Right atrium auricular region (tissue), 2 donors: ENCODE measurements at regions not wholly inside any gene's neighbourhood (a gene's known extent, or its start where the extent isn't known, plus 50 kb on each side); places are given as distances from the start of the nearest gene placed in this dataset.

Experiments
- DNase-seq: peaks from one replicate; pipeline ENCODE4 v3.0.0-alpha.2; 2019; ENCODE audit warnings: low spot score
- H3K27ac ChIP-seq, 2 donors: fragments of 200-600 bp; sonication (generic); 1 replicate in 1 of 2; 2 replicates in 1 of 2; pipeline ENCODE4 v1.5.1; 2016 to 2019
- H3K27me3 ChIP-seq, 2 donors: fragments of 200-600 bp; sonication (generic); one replicate each; pipeline versions ENCODE4 v1.5.1 to v1.6.0; 2017 to 2019
- H3K36me3 ChIP-seq: fragments of 200-600 bp; sonication (generic); one replicate; pipeline ENCODE4 v1.5.1; 2016
- H3K4me1 ChIP-seq, 2 donors: fragments of 200-600 bp; sonication (generic); one replicate each; pipeline versions ENCODE4 v1.5.1 to v1.6.0; 2017 to 2019
- H3K4me3 ChIP-seq, 2 donors: fragments of 200-600 bp; sonication (generic); 1 replicate in 1 of 2; 2 replicates in 1 of 2; pipeline ENCODE4 v1.5.1; 2017 to 2019; ENCODE audit warnings: mild to moderate bottlenecking in 1 of 2, moderate library complexity in 1 of 2
- H3K9me3 ChIP-seq, 2 donors: fragments of 200-600 bp; sonication (generic); one replicate each; pipeline ENCODE4 v1.5.1; 2019
- CTCF ChIP-seq, 2 donors: fragments of 200-600 bp; sonication (generic); IDR thresholded peaks; one replicate each; pipeline ENCODE4 v1.5.1; 2019; ENCODE audit warnings: antibody characterized with exemption in 2 of 2

DNA sequence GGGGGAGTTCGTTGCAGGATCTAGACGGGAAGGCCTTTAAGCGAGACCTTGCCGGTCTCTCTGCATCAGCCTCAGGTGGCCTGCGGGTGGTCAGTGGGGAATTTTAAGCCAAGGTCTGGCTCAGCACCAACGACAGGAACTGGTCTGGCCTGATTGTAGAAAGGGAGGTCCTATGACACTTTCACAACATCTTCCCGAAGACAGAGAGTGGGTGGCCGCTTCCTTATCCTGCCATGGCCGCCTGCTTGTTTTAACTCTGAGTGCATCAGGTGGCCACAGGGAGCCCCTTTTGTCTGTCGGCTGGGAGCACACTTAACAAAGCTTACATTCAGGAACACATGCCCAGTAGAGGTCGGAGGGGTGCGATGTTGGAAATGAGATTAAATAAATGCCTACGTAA is 363.7 kb upstream of the MYT1L start:
- Histone ChIP-seq H3K4me3 (no peak overlapping the region), H3K27ac (no peak overlapping the region), H3K4me1 (no peaks in the 10 kb centered on the region), H3K9me3 (no peaks in the 10 kb centered on the region), H3K27me3 (no peaks in the 10 kb centered on the region), H3K36me3 (no peaks in the 10 kb centered on the region)
- TF ChIP-seq CTCF (IDR thresholded peaks at IDR 0.05) = no peak
- no peak for DNase-seq

DNA sequence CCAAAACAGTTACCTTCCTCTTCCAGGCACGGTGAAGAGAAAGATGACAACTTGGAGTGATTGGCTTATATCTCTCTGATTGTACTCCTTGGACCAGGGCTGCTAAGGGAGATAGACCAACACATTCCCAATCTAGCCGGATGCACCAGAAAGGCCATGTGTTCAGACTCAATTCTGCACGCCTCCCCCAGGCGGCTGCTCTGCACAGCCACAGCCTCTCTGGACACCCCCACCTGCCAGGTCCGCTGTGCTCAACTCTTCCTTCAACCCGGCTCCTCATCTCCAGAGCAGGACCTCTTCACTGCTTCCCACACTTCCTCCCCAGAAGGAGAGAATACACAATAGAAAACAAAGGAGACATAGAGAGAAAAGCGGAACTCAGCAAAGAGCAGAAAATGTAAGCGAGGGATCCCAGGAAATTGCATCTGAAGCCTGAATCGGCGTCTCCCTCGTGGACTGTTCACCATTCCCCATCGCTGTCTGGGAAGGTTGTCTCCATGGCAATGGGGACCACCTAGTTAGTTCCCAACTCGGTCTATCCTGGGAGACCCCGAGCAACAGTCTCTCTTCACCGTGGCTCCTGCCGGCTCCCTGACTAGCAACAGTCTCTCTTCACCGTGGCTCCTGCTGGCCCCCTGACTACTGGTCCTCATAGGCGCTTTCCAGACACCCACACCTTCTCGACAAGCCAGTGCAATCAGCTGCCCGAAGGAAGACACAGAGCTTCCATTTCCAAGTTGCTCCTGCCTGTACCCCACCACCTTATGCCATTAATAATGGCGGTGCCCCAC is 361.7 kb upstream of the MYT1L start:
- Histone ChIP-seq H3K4me1 (no peaks in the 10 kb centered on the region), H3K9me3 (no peaks in the 10 kb centered on the region), H3K4me3 (no peak overlapping the region), H3K27me3 (no peaks in the 10 kb centered on the region), H3K27ac (no peak overlapping the region), H3K36me3 (no peaks in the 10 kb centered on the region)
- DNase-seq = no peak
- no peak for TF ChIP-seq CTCF (IDR thresholded peaks at IDR 0.05)

DNA sequence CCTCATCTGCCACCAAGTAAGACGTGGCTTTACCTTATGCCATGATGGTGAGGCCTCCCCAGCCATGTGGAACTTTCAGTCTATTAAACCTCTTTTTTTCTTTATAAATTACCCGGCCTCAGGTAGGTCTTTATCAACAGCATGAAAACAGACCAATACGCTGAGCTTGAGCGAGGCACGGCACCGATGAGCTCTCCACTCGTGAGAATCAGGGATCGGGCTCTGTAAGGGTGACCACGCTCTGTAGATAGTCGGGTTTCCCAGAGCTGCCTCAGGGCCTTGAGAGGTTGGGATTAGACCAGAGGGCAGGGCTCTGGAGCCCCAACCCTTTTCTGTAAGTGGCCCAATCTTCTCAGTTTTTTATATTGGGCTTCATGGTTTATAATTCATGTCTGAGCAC is 360.3 kb upstream of the MYT1L start:
- Histone ChIP-seq H3K9me3 (no peaks in the 10 kb centered on the region), H3K4me1 (no peaks in the 10 kb centered on the region), H3K36me3 (no peaks in the 10 kb centered on the region), H3K27me3 (no peaks in the 10 kb centered on the region), H3K27ac (no peak overlapping the region), H3K4me3 (no peak overlapping the region)
- no peak for TF ChIP-seq CTCF (IDR thresholded peaks at IDR 0.05)
- DNase-seq = no peak

GRCh38 chr2:2690985-2691384 is 359.9 kb upstream of the MYT1L start:
- H3K9me3 ChIP-seq = no peaks in the 10 kb centered on the region
- no peak for DNase-seq
- no peak overlapping the region for H3K4me3 ChIP-seq
- H3K27me3 ChIP-seq = no peaks in the 10 kb centered on the region
- H3K27ac ChIP-seq = no peak overlapping the region
- H3K4me1 ChIP-seq = no peaks in the 10 kb centered on the region
- TF ChIP-seq CTCF (IDR thresholded peaks at IDR 0.05) = no peak
- H3K36me3 ChIP-seq = no peaks in the 10 kb centered on the region

GRCh38 chr2:2689306-2689705 is 358.2 kb upstream of the MYT1L start:
- no peak for DNase-seq
- no peaks in the 10 kb centered on the region for H3K4me1 ChIP-seq
- TF ChIP-seq CTCF (IDR thresholded peaks at IDR 0.05) = no peak
- H3K36me3 ChIP-seq = no peaks in the 10 kb centered on the region
- H3K4me3 ChIP-seq = no peak overlapping the region
- no peaks in the 10 kb centered on the region for H3K9me3 ChIP-seq
- no peak overlapping the region for H3K27ac ChIP-seq
- no peaks in the 10 kb centered on the region for H3K27me3 ChIP-seq

DNA sequence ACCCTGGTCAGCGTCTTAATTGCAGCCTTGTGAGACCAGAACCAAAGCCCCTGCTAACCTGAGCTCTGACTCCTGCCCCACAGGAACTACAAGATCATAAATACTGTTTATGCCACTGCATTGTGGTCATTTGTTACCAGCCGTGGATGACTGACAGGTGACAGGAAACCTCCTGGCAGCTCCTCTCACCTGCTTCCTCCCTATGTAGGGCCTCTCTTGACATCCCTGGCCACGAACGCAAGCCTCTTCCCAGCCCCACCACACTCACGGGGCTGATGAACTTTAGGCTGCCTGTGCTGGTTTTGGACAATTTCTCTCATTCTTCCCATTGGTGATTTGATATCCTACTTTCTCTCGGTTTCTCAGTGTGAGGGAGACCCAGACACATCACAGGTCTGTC is 357.2 kb upstream of the MYT1L start:
- no peaks in the 10 kb centered on the region for H3K9me3 ChIP-seq
- H3K27ac ChIP-seq = no peak overlapping the region
- H3K27me3 ChIP-seq = no peaks in the 10 kb centered on the region
- no peak for DNase-seq
- no peak overlapping the region for H3K4me3 ChIP-seq
- TF ChIP-seq CTCF (IDR thresholded peaks at IDR 0.05) = no peak
- no peaks in the 10 kb centered on the region for H3K36me3 ChIP-seq
- H3K4me1 ChIP-seq = no peaks in the 10 kb centered on the region
